OCI-LY3 (cell line): ENCODE measurements at regions not wholly inside any gene's neighbourhood (a gene's known extent, or its start where the extent isn't known, plus 50 kb on each side); places are given as distances from the start of the nearest gene placed in this dataset.

Experiments used
- H2AFZ ChIP-seq: fragments of 200-600, 300-600 bp; shearing (Covaris generic); 2 replicates; pipeline ENCODE4 v1.6.0; 2014; ENCODE audit warnings: antibody characterized with exemption, low read depth, low read length
- H3K27ac ChIP-seq: fragments of 200-600, 300-600 bp; sonication (generic); 2 replicates; pipeline ENCODE4 v1.5.1; 2014; ENCODE audit warnings: mild to moderate bottlenecking, low read length, moderate library complexity, mixed read lengths
- H3K27me3 ChIP-seq: fragments of 200-600, 300-600 bp; sonication (generic); 2 replicates; pipeline ENCODE4 v1.6.1; 2014; ENCODE audit warnings: low read depth, low read length, mixed read lengths
- H3K36me3 ChIP-seq: fragments of 200-600, 300-600 bp; sonication (generic); replicated peaks from 2 replicates; pipeline ENCODE3; 2014; ENCODE audit warnings: low read depth, low read length, mixed read lengths
- H3K4me1 ChIP-seq: fragments of 300-600, 200-600 bp; sonication (generic); 2 replicates; pipeline ENCODE4 v1.6.1; 2014; ENCODE audit warnings: low read length, mixed read lengths
- H3K4me2 ChIP-seq: fragments of 200-600, 300-600 bp; sonication (generic); 2 replicates; pipeline ENCODE4 v1.6.1; 2014; ENCODE audit warnings: low read length, mixed read lengths
- H3K4me3 ChIP-seq: fragments of 300-600, 200-600 bp; sonication (generic); 2 replicates; pipeline ENCODE4 v1.5.1; 2014; ENCODE audit warnings: antibody characterized with exemption, mild to moderate bottlenecking, low read length, moderate library complexity
- H3K79me2 ChIP-seq: fragments of 300-600, 200-600 bp; shearing (Covaris generic); 2 replicates; pipeline ENCODE4 v1.6.1; 2014; ENCODE audit warnings: mild to moderate bottlenecking, low read length, mixed read lengths
- H3K9ac ChIP-seq: fragments of 300-600, 200-600 bp; shearing (Covaris generic); 2 replicates; pipeline ENCODE4 v1.6.0; 2014; ENCODE audit warnings: mild to moderate bottlenecking, low read length, moderate library complexity
- H3K9me3 ChIP-seq: fragments of 200-600, 300-600 bp; shearing (Covaris generic); 2 replicates; pipeline ENCODE4 v1.6.1; 2014; ENCODE audit warnings: low read length, mixed read lengths; ENCODE audit not compliant: insufficient read depth
- H4K20me1 ChIP-seq: fragments of 200-600, 300-600 bp; sonication (generic); 2 replicates; pipeline ENCODE4 v1.6.1; 2016; ENCODE audit warnings: low read length, mixed read lengths; ENCODE audit not compliant: insufficient read depth
- EZH2phosphoT487 ChIP-seq: fragments of 200-600 bp; shearing (Covaris generic); IDR thresholded peaks from 2 replicates; pipeline ENCODE4 v1.6.1; 2018; ENCODE audit warnings: antibody characterized with exemption, mixed run types, low read depth
- TF ChIP-seq, protein P1 (sequence below): fragments of 200-600, 300-600 bp; sonication (generic); IDR thresholded peaks from 2 replicates; pipeline ENCODE4 v1.5.1; 2014; ENCODE audit warnings: antibody characterized with exemption, low read length, low read depth

DNA sequence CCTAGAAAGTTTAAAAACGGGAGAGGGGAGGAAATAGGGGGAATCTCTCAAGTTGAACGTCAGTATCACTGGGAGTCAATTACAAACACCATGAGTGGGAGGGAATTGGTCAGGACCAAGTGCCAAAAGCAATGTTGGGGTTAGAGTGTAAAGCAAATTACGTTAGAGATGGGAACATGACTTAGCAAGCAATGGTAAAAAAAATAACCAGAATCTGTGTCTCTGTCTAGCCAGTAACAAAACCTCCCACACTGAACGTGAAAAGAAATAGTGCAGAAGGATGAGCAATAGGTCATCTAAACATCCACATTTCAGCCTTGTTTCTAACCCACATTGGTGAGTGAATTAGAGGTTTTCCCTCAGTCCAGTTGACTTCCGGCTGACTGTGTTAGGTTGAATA is 242.2 kb downstream of the COG6 start:
- Histone ChIP-seq H4K20me1 (no peaks in the 10 kb centered on the region), H3K27ac (no peak overlapping the region), H3K27me3 (no peaks in the 10 kb centered on the region), H3K79me2 (no peaks in the 10 kb centered on the region), H3K9ac (no peak overlapping the region), H3K9me3 (no peaks in the 10 kb centered on the region), H3K4me1 (no peaks in the 10 kb centered on the region), H2AFZ (no peak overlapping the region), H3K4me2 (no peak overlapping the region), H3K36me3 (no peaks in the 10 kb centered on the region), H3K4me3 (no peak overlapping the region)
- TF ChIP-seq EZH2phosphoT487, result no peak
- TF ChIP-seq, protein P1, sequence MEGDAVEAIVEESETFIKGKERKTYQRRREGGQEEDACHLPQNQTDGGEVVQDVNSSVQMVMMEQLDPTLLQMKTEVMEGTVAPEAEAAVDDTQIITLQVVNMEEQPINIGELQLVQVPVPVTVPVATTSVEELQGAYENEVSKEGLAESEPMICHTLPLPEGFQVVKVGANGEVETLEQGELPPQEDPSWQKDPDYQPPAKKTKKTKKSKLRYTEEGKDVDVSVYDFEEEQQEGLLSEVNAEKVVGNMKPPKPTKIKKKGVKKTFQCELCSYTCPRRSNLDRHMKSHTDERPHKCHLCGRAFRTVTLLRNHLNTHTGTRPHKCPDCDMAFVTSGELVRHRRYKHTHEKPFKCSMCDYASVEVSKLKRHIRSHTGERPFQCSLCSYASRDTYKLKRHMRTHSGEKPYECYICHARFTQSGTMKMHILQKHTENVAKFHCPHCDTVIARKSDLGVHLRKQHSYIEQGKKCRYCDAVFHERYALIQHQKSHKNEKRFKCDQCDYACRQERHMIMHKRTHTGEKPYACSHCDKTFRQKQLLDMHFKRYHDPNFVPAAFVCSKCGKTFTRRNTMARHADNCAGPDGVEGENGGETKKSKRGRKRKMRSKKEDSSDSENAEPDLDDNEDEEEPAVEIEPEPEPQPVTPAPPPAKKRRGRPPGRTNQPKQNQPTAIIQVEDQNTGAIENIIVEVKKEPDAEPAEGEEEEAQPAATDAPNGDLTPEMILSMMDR, result no peak

DNA sequence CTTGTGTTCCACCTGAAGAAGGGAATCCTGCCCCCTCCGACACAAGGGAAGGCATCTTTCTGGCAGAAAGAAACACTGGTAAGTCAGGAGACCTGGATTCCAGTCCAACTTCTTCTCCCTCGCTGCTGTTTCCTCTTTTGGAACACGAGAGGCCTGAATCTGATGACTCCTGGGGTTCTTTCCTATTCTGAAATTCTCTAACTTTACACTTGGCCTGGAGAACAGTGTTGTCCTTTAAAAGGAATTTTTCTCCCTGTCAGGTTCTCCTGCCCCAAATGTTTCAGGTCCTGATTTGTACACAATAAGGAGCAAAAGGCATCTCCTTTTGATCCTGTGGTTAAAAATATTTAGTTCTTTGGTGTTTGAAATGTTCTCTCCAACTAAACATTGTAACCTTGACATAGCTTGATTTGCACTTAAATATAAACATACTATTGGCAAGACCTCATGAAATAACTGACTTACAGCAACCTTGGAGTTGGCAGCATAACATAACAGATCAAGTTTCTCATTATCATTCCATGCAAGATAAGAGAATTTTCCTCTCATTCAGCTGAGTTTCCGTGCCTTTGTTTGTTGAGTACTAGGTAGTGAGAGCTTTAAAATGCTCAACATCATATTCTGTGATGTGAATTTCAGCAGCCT is 244.8 kb downstream of the COG6 start:
- Histone ChIP-seq H4K20me1 (no peaks in the 10 kb centered on the region), H3K9ac (no peak overlapping the region), H3K36me3 (no peaks in the 10 kb centered on the region), H3K27ac (no peak overlapping the region), H3K4me2 (no peak overlapping the region), H3K9me3 (no peaks in the 10 kb centered on the region), H2AFZ (no peak overlapping the region), H3K4me3 (no peak overlapping the region), H3K27me3 (no peaks in the 10 kb centered on the region), H3K79me2 (no peaks in the 10 kb centered on the region), H3K4me1 (no peaks in the 10 kb centered on the region)
- TF ChIP-seq, protein P1, result no peak
- TF ChIP-seq EZH2phosphoT487, result no peak

DNA sequence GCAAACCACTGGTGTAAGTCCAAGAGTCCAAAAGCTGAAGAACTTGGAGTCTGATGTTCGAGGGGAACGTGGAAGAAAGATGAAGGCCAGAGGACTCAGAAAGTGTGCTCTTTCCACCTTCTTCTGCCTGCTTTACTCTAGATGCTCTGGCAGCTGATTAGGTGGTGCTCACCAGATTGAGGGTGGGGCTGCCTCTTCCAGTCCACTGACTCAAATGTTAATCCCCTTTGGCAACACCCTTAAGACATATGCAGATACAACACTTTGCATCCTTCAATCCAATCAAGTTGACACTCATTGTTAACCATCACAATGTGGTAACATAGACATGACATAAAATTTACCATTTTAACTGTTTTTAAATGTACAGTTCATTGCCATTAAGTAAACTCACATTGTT is 249.5 kb downstream of the COG6 start:
- Histone ChIP-seq H3K4me3 (no peak overlapping the region), H3K9ac (no peak overlapping the region), H2AFZ (no peak overlapping the region), H3K79me2 (no peaks in the 10 kb centered on the region), H3K27ac (no peak overlapping the region), H3K4me2 (no peak overlapping the region), H4K20me1 (no peaks in the 10 kb centered on the region), H3K36me3 (no peaks in the 10 kb centered on the region), H3K27me3 (no peaks in the 10 kb centered on the region), H3K4me1 (no peaks in the 10 kb centered on the region), H3K9me3 (no peaks in the 10 kb centered on the region)
- no peak for TF ChIP-seq EZH2phosphoT487
- TF ChIP-seq, protein P1, result no peak

DNA sequence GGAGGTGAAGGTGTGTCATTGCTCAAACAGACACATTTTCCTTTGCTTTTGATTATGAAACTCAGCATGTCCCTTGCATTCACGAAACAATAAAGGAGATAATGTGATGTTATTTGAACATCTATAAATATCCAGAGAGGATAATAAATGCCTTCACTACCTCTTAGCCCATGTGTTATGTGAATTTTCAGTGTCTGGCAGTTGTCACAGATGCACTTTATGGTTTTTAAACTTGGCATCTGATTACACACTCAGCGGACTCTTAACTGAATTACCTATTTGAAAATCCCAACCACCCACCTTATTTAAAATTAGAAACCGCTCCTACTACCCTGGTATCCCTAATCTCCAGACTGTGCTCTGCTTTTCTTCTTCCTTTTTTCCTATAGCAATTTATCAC is 254.2 kb downstream of the COG6 start:
- TF ChIP-seq EZH2phosphoT487, result no peak
- TF ChIP-seq, protein P1, result no peak
- Histone ChIP-seq H3K27ac (no peak overlapping the region), H3K79me2 (no peaks in the 10 kb centered on the region)

More for the DNA sequence above, 254.2 kb downstream of the COG6 start:
- Histone ChIP-seq H3K4me2 (no peak overlapping the region), H3K9me3 (no peaks in the 10 kb centered on the region), H3K4me3 (no peak overlapping the region), H3K9ac (no peak overlapping the region), H3K27me3 (peaks cover 10% of the 10 kb centered on the region), H3K4me1 (peaks cover 4% of the 10 kb centered on the region; the same call in 1 of the 2 replicates), H3K36me3 (no peaks in the 10 kb centered on the region), H4K20me1 (no peaks in the 10 kb centered on the region), H2AFZ (no peak overlapping the region)
